ENCODE measurements at regions not wholly inside any gene's neighbourhood (a gene's known extent, or its start where the extent isn't known, plus 50 kb on each side); places are given as distances from the start of the nearest gene placed in this dataset.

GRCh38 chr5:173691931-173692330, 75.5 kb upstream of the BOD1 start (continued):
- TF ChIP-seq CEBPG (CRISPR knock-in tag; IDR thresholded peaks at IDR 0.05) (no peak), CEBPG (tag; conservative IDR thresholded peaks at IDR 0.05 in 1 of 2, IDR thresholded peaks at IDR 0.05 in 1 of 2) (no peak), THRA (IDR thresholded peaks at IDR 0.05) (no peak), GTF2B (IDR thresholded peaks at IDR 0.05; ENCODE audit: extremely low read depth, insufficient read length) (no peak), CAMTA2 (CRISPR knock-in tag; conservative IDR thresholded peaks at IDR 0.05) (no peak)
- TF ChIP-seq, protein P1, sequence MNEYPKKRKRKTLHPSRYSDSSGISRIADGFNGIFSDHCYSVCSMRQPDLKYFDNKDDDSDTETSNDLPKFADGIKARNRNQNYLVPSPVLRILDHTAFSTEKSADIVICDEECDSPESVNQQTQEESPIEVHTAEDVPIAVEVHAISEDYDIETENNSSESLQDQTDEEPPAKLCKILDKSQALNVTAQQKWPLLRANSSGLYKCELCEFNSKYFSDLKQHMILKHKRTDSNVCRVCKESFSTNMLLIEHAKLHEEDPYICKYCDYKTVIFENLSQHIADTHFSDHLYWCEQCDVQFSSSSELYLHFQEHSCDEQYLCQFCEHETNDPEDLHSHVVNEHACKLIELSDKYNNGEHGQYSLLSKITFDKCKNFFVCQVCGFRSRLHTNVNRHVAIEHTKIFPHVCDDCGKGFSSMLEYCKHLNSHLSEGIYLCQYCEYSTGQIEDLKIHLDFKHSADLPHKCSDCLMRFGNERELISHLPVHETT (CRISPR knock-in tag; conservative IDR thresholded peaks at IDR 0.05 in 1 of 2, IDR thresholded peaks at IDR 0.05 in 1 of 2) = no peak
- TF ChIP-seq, protein P2, sequence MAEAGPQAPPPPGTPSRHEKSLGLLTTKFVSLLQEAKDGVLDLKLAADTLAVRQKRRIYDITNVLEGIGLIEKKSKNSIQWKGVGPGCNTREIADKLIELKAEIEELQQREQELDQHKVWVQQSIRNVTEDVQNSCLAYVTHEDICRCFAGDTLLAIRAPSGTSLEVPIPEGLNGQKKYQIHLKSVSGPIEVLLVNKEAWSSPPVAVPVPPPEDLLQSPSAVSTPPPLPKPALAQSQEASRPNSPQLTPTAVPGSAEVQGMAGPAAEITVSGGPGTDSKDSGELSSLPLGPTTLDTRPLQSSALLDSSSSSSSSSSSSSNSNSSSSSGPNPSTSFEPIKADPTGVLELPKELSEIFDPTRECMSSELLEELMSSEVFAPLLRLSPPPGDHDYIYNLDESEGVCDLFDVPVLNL (CRISPR knock-in tag; IDR thresholded peaks at IDR 0.05; ENCODE audit: low read depth) = no peak
- TF ChIP-seq, protein P3, sequence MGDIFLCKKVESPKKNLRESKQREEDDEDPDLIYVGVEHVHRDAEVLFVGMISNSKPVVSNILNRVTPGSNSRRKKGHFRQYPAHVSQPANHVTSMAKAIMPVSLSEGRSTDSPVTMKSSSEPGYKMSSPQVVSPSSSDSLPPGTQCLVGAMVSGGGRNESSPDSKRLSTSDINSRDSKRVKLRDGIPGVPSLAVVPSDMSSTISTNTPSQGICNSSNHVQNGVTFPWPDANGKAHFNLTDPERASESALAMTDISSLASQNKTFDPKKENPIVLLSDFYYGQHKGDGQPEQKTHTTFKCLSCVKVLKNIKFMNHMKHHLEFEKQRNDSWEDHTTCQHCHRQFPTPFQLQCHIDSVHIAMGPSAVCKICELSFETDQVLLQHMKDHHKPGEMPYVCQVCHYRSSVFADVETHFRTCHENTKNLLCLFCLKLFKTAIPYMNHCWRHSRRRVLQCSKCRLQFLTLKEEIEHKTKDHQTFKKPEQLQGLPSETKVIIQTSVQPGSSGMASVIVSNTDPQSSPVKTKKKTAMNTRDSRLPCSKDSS (IDR thresholded peaks at IDR 0.05; ENCODE audit: low read depth, partially characterized antibody) = no peak
- TF ChIP-seq, protein P4, sequence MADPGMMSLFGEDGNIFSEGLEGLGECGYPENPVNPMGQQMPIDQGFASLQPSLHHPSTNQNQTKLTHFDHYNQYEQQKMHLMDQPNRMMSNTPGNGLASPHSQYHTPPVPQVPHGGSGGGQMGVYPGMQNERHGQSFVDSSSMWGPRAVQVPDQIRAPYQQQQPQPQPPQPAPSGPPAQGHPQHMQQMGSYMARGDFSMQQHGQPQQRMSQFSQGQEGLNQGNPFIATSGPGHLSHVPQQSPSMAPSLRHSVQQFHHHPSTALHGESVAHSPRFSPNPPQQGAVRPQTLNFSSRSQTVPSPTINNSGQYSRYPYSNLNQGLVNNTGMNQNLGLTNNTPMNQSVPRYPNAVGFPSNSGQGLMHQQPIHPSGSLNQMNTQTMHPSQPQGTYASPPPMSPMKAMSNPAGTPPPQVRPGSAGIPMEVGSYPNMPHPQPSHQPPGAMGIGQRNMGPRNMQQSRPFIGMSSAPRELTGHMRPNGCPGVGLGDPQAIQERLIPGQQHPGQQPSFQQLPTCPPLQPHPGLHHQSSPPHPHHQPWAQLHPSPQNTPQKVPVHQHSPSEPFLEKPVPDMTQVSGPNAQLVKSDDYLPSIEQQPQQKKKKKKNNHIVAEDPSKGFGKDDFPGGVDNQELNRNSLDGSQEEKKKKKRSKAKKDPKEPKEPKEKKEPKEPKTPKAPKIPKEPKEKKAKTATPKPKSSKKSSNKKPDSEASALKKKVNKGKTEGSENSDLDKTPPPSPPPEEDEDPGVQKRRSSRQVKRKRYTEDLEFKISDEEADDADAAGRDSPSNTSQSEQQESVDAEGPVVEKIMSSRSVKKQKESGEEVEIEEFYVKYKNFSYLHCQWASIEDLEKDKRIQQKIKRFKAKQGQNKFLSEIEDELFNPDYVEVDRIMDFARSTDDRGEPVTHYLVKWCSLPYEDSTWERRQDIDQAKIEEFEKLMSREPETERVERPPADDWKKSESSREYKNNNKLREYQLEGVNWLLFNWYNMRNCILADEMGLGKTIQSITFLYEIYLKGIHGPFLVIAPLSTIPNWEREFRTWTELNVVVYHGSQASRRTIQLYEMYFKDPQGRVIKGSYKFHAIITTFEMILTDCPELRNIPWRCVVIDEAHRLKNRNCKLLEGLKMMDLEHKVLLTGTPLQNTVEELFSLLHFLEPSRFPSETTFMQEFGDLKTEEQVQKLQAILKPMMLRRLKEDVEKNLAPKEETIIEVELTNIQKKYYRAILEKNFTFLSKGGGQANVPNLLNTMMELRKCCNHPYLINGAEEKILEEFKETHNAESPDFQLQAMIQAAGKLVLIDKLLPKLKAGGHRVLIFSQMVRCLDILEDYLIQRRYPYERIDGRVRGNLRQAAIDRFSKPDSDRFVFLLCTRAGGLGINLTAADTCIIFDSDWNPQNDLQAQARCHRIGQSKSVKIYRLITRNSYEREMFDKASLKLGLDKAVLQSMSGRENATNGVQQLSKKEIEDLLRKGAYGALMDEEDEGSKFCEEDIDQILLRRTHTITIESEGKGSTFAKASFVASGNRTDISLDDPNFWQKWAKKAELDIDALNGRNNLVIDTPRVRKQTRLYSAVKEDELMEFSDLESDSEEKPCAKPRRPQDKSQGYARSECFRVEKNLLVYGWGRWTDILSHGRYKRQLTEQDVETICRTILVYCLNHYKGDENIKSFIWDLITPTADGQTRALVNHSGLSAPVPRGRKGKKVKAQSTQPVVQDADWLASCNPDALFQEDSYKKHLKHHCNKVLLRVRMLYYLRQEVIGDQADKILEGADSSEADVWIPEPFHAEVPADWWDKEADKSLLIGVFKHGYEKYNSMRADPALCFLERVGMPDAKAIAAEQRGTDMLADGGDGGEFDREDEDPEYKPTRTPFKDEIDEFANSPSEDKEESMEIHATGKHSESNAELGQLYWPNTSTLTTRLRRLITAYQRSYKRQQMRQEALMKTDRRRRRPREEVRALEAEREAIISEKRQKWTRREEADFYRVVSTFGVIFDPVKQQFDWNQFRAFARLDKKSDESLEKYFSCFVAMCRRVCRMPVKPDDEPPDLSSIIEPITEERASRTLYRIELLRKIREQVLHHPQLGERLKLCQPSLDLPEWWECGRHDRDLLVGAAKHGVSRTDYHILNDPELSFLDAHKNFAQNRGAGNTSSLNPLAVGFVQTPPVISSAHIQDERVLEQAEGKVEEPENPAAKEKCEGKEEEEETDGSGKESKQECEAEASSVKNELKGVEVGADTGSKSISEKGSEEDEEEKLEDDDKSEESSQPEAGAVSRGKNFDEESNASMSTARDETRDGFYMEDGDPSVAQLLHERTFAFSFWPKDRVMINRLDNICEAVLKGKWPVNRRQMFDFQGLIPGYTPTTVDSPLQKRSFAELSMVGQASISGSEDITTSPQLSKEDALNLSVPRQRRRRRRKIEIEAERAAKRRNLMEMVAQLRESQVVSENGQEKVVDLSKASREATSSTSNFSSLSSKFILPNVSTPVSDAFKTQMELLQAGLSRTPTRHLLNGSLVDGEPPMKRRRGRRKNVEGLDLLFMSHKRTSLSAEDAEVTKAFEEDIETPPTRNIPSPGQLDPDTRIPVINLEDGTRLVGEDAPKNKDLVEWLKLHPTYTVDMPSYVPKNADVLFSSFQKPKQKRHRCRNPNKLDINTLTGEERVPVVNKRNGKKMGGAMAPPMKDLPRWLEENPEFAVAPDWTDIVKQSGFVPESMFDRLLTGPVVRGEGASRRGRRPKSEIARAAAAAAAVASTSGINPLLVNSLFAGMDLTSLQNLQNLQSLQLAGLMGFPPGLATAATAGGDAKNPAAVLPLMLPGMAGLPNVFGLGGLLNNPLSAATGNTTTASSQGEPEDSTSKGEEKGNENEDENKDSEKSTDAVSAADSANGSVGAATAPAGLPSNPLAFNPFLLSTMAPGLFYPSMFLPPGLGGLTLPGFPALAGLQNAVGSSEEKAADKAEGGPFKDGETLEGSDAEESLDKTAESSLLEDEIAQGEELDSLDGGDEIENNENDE (IDR thresholded peaks at IDR 0.05; ENCODE audit: low read depth, low read length) = no peak

All from K562 (cell line).